ENCODE measurements at regions not wholly inside any gene's neighbourhood (a gene's known extent, or its start where the extent isn't known, plus 50 kb on each side); places are given as distances from the start of the nearest gene placed in this dataset.

GRCh38 chr2:133720429-133720828 lies 152.2 kb upstream of the NCKAP5 start:
- DNase-seq, result no peak

DNA sequence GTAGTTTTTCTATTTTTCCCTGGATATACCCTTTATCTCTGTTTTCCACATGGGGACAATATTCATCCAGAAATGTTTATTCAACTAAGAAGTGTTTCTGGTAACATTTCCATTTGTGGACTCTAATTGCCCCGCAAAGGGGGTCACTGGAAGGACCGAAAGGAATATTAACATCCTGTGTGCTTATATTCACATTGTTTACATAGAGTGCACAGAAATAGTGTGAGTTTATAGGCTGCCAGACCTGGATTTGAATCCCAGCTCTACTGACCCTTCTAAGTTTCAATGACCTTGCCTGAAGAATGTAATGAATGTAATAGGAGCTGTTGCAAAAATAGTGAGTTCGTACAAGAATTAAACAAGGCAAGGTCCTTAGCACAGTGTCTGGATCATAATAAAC lies 152.9 kb upstream of the NCKAP5 start:
- DNase-seq, result no peak

- DNase-seq, result no peak
These were observed 154.9 kb upstream of the NCKAP5 start for GRCh38 chr2:133723133-133723532.

DNA sequence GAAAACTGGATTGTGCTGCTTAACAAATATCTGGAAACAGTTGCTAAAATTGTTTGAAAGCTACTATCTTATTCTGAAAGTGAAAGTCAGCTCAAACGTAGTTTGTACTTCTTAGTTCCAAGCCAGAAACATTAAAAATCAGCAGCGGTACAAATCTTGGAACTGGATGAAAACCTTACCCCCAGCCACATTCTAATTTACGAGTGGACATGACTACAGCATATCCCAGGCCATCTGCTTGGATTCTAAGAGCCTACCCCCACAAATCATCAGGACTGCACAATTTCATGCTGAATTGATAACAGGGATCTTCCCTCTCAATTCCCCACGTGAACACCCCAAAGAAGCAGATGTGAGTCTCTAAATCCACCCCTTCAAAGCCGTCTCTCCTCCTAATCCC lies 158.7 kb upstream of the NCKAP5 start:
- DNase-seq, result no peak

DNA sequence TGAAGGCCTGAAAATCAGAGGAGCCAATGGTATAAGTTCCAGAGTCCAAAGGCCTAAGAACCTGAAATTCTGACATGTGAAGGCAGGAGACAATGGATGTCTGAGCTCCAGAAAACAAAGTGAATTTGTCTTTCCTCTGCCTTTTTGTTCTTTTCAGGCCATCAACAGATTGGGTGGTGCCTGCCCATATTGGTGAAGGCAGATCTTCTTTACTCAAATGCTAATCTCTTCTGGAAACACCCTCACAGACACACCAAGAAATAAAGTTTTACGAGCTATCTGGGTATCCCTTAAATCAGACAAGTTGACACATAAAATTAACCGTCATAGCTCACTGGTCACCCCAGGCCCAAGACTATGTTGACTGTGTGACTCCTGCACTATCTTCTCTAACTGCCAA lies 163.8 kb upstream of the NCKAP5 start:
- no peak for DNase-seq

- DNase-seq, result no peak
These were observed 165.0 kb upstream of the NCKAP5 start for GRCh38 chr2:133732982-133733900.

DNA sequence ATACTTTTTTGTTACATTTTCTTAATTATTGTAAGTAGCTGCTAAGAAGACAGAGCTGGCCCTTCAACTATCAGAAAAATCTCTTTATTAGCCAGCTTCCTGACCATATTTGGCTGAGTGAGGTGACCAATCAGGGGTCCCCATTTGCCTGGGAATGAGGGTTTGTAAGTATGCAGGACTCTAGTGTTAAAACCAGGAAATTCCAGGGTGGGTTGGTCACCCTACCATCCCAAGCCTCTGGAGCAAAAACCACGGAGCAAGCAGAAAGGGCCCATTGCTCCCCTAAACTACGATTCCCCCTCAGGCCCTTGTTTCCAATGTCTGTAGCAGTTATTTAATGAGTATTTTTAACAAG lies 165.6 kb upstream of the NCKAP5 start:
- DNase-seq, result no peak

- no peak for DNase-seq
These were observed 166.6 kb upstream of the NCKAP5 start for GRCh38 chr2:133734716-133735495.

DNA sequence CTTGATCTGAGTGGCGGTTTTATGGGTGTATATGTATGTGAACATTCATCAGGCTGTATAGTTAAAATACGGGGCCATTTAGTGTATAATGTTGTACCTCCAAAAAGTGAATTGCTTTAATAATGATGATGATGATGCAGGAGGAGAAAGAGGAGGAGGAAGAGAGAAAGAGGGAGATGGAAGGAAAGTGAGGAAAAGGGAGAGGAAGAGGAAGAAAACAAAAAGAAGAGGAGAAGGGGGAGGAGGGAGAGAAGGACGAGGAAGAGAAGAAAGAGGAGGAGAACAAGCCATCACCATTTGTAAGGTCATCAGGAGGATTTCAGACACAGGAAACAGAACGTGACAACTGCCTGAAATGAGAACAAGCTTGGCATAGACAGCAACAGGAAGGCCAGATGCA lies 168.4 kb upstream of the NCKAP5 start:
- DNase-seq, result no peak

DNA sequence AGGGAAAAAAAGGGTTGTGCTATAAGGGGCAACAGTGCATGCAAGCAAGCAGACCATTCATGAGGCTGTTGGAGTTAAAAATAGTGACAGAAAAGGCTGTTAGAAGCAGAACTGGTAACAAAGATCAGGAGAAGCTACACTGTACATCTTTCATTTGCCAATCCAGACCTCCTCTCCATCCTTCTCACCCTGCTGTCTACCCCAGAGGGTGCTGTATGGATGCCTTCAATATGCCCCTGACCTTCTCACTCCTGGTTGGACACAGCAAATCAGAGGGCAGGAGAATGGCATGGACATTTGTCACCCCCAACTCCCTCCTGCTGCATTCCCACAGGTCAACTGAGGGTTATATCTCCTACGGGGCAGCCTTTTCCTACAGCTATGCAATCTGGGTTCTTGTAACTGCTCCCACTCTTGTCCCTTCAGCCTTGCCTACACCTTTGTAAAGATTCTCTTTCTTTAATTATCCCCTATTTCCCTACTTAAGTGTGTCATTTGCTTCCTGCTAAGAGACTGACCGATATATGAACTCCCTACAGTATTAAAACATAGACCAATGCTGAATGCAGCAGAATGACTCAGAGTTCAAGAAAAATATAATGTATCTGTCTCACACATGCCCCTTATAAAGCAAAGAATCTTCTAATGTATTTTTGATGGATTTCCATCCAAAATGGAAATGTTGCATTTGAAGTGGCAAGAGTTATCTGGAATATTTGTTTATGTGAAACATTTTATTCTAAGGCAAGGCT lies 169.2 kb upstream of the NCKAP5 start:
- DNase-seq, result no peak

DNA sequence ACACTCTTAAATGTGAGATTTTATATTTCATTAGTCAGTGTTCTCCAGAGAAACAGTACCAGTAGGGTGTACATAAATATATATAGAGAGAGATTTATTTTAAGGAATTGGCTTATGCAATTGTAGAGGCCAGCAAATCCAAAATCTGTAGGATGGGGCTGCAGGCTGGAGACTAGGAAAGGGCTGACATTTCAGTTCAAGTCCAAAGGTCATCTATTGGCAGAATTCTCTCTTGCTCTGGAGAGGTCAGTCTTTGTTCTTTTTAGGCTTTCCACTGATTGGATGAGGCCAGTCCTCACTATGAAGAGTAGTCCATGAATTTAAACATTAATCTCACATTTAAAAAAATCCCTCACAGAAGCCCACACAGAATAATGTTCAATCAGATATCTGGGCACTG lies 170.8 kb upstream of the NCKAP5 start:
- DNase-seq, result no peak

- DNase-seq, result no peak
These were observed 172.2 kb upstream of the NCKAP5 start for GRCh38 chr2:133740500-133740899.

DNA sequence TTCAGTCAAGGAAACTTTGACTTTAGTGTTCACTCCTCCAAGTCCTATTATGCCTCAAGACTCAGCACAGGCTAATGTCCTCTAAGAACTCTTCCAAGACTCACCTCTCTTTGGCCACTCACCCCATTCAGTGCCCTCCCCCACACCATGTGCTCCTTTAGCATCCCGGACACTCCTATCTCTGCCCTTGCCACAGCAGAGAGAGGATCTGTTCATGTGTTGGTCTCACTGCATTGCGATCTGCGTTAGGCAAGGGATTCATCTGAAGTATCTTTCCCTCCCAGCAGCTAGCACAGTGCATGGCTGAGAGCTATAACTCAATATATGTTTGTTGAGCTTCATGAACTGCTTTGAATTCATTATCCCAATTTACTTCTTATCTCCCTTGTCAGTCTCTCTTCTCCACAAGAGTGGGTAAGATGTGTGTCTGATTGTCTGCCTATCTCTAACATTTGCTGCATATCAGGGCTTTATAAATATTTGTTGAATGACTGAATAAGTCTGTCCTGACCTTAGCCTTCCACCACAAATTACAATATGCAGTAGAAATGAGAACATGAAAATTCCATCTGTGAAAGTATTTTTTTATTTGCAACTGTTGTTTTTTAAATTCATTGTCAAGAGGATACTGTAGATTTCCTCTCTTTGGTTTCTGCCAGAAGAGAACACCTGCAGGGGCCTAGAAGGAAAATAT lies 179.9 kb upstream of the NCKAP5 start:
- DNase-seq, result no peak

DNA sequence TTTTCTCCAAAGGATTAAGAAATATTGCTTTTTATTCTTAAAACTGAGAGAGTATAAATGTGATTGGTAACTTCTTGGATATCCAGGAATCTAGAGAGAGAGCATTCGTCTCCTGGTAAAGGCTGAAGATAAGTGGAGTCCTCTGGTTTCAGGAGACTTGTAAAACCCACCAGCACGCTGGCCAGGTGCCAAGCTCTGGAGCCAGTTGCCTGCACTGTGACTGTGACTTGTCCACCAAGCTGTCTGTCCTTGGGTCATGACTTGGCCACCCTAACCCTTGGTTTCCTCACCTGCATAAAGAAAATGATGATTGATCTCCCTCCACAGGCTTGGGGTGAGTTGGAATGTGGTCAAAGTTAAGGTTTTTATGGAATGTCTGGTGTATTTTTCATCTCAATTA lies 185.4 kb upstream of the NCKAP5 start:
- DNase-seq, result no peak

DNA sequence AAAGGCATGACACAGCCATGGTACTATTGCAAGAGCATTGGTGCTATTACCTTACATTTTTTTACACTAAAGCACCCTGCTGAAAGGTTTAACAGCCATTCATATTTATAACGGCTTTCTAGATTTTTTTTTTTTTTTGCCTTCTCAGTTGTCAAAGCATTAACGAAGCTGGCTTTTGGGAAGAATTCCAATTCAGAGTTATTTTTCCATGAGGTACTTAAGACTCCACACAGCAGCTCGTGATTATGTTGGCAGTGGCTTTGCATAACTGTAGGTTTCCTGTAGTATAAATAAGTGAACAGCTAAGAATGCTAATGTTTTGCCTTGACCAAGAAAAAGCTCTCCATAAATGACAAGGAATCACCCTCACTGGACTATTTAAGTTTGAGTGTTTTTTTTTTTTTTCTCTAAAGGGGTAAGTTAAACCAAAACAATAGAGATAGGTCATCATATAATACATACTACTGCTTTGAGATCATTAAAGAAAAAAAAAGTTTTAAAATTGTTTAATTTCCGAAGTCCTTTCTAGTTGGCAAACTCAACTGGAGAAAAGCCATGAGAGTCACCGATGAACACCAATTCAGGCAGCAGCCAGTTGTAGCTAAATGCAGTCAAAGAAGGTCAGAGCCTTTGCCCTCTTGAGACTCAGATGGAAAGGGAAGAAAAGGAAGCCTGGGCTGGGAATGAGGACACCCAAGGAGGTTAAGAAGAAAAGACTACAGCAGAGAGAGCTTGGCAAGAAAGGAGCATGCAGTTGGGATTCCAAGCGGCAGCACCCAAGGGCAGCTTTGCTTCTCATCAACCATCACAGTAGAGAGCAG lies 187.4 kb upstream of the NCKAP5 start:
- DNase-seq, result no peak

- DNase-seq, result no peak
These were observed 188.6 kb upstream of the NCKAP5 start for GRCh38 chr2:133756833-133757232.

DNA sequence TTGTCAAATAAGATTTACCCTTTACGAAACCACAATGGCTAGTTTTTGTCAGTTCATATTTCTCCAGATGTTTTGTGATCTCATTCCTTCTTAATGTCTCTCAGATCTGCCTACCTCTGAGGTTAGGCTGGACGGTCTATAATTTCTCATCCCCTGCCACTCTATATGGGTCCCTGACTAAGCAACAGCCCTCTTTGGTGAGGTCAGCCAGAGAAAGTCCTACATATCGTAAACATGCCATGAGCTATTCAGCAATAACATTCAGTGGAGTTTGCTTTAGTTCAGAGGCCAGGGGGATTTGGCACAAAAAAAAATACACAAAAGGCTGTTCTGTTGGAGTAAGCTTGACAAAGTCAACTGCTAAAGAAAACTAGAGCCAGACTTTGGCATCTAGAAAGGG lies 192.1 kb upstream of the NCKAP5 start:
- no peak for DNase-seq

DNA sequence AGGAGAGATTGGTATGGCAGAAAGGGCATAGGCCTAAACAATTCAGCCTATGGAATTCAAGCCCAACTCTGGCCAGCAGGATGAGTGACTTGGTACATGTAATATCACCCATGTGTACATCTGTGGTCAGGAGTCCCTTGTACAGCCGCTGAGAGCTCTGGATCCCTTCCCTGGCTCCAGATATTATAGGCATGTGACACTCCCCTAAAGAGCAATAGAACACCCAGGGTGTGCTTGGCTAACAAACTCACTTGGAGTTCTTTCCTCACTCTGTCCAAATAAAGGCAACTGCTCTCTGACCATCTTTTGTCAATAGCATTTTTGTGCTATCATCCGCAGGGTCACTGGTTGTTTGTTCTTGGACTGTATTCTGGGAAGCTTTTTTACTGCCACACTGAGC lies 197.4 kb upstream of the NCKAP5 start:
- DNase-seq, result no peak

- no peak for DNase-seq
These were observed 198.0 kb upstream of the NCKAP5 start for GRCh38 chr2:133766164-133766832.

DNA sequence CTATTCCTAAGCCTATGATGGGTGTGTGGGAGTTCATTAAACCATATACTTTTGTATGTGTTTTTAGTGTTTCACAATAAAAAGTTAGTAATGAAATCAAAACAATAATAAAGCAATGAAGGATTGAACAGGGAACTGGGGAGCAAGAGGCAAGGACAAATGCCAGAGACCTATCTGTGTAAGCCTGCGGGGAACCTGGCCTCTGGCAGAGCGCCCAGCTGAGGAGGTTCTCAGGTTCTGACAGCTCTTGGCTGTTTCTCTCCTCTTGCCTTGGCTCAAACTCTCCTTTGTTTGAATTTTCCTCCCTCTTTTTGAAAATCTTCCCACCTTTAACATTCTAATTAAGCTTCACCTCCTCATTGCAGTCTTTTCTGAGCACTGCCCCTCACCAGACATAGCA lies 200.0 kb upstream of the NCKAP5 start:
- no peak for DNase-seq

All from occipital lobe (tissue), 1 donor.